DMS153 treated with DMSO at 0.1 percent for 48 hours (cell line): ENCODE measurements at regions not wholly inside any gene's neighbourhood (a gene's known extent, or its start where the extent isn't known, plus 50 kb on each side); places are given as distances from the start of the nearest gene placed in this dataset.
"Not testable (repeated sequence)": the region's sequence is repeated elsewhere in the genome, so short reads cannot be mapped to it uniquely, and the experiment has no call there.

Source experiments
- DNase-seq: peaks from one replicate; lab custom pipeline; 2025; ENCODE audit not compliant: unreplicated experiment; lab: John Stamatoyannopoulos, UW

DNA sequence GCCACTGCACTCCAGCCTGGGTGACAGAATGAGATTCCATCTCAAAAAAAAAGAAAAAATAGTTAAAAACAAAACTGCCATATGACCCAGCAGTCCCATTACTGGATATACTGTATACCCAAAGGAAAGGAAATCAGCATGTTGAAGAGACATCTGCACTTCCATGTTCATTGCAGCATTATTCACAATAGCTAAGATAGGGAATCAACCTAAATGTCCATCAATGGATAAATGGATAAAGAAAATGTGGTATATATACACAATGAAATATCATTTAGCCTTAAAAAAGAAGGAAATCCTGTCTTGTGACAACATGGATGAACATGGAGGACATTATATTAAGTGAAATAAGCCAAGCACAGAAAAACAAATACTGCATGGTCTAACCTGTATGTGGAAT, 160.7 kb downstream of the DUSP6 start:
- DNase-seq, result not testable (repeated sequence)

DNA sequence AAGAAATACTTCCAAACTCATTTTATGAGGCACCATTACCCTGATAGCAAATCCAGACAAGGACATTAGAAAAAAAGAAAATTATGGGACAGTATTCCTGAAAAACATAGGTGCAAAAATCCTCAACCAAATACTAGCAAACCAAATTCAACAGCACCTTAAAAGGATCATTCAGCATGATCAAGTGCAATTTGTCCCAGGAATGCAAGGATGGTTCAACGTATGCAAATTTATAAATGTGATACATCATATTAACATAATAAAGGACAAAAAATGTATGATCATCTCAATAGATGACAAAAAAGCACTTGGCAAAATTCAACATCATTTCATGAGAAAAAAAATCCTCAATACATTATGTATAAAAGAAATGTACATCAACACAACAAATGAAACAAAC, 162.9 kb downstream of the DUSP6 start:
- no peak for DNase-seq

DNA sequence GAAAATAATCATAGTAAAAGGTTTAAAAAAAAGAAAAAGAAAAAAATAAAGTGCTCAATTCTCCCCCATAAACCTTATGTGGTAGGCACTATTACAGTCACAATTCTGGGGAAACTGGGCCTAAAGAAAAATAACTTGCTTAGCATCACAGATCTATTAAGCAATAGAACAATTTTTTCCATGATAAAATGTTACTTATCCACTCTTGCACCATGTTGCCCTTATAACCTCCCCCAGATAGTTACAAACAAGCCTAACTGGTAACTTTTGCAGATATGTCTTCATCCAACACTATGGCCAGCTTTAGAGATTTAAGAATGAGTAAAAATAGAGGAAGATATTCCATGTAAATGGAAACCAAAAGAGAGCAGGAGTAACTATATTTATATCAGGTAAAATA, 164.8 kb downstream of the DUSP6 start:
- DNase-seq, result no peak

DNA sequence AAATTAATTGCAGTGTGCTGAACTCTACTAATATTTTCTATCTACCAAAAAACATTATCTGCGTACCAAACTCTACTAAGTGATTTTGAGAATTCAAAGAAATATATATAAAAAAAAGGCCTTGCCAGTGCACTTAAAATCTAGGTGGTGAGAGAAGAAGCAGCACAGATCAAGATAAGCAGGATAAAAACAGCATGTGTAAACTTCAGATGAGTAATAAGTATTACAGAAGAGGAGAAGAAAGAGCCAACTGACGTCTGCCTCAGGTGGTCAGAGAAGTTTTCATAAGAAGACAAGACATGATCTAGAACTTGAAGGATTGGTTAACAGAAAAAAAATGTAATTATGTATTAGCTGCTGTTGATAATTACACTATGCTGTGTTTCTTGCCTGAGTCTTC, 166.4 kb downstream of the DUSP6 start:
- DNase-seq, result no peak

DNA sequence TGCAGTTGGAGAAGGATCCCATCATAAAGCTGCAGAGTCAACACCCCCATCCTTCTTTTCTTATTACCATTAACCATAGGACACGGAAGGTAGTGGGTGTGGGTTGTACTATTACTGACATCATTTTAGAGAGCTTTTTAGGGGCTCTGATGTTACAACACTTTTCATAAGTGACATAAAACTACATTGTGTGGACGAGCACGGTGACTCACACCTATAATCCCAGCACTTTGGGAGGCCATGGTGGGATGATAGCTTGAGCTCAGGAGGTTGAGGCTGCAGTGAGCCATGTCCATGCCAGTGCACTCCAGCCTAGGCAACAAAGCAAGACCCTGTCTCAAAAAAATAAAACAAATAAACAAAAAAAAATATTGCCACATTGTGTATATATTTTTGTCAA, 167.1 kb downstream of the DUSP6 start:
- DNase-seq, result no peak

DNA sequence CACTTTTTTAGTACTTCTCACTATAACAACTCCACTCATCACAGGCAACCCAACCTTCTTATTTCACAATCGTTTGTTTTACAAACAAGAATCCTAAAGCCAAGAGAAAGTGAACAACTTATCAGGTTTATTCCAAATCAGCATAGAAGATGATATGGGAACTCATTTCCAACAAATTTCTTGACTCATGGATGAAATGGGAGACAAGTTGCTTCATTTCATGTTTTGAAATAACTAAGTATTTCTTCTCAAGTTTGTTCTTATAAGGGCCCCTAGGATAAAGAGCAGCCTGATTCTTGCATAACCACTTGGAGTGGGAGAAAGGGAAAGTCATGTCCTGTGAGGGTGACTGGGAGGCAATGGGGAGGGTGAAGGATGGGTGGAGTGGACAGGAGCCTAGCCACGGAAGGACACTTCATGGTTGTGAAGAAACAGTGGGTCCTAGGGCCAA, 168.3 kb downstream of the DUSP6 start:
- DNase-seq, result no peak

DNA sequence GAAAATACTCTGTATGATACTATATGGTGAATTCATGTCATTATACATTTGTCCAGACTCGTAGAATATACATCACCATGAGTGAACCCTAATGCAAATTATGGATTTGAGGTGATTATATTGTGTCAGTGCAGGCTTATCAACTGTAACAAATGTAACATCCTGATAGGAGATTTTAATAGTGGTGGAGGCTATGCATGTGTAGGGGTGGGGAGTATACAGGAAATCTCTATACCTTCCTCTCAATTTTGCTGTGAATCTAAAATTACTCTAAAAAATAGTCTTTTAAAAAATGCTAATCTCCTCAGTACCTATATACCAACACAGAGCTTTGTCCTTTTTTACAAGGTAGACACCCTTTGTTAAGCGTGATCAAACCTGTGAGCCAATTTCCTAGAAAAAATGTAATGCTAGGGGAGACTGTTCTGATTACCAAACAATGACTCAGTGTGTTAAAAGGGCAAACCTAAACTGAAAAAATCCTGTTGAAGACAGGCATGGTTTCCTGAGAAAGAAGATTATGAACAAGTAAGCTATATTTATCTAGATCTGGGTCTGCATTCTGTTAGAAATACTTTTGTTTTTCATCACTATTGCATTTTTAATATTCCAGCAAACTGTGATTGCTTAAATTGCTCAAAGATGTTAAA, 170.9 kb downstream of the DUSP6 start:
- no peak for DNase-seq

DNA sequence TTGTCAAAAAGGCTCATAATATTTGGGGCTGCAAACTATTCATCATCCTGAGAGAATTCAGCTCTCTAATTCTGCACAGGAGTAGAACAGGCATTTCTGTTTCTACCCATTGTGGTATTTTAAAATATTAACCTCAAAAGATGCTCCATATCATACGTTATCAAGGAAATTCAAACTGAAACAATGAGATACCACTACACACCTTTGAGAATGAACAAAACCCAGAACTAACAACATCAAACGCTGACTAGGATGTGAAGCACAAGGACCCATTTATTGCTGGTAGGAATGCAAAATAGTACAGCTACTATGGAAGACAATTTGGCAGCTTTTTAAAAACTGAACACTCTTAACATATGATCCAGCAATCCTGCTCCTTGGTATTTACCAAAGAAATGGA, 171.8 kb downstream of the DUSP6 start:
- DNase-seq, result no peak

DNA sequence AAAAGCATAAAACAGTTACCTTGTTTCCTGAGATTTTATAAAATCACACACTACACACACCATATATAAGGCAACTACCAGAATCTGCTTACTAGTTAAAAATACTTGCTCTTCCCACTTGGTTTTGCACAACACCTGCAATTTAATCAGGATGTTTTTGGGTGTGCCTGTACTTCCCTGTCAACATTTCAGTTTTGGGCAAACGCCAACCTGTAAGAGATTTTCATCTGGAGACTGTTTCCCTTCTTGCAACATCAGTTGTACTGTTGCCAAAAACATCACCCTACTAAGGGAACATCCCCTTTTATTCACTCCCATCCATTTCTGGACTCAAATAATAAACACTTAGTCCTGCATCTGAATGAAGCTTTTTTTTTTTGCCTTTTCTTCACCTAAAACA, 172.3 kb downstream of the DUSP6 start:
- peak; percentile 64 for DNase-seq

DNA sequence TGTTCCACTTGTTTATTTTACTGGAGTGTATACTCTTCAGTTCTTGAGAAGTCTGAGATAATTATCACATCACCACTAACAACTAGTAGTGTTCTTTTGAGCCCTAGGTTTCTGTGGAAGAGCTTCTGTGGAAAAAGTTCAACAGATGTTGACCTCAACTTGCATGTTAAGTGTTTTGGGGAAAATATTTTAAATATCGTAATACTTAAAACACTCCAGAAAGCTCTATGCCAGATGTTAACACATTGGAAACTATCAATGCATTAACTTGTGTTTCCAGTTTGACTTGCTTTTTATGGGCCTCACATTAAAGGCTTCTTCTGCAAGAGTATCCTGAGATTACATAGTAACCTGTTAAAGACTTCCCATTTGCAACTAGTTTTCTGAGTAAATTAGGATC, 173.1 kb downstream of the DUSP6 start:
- no peak for DNase-seq

DNA sequence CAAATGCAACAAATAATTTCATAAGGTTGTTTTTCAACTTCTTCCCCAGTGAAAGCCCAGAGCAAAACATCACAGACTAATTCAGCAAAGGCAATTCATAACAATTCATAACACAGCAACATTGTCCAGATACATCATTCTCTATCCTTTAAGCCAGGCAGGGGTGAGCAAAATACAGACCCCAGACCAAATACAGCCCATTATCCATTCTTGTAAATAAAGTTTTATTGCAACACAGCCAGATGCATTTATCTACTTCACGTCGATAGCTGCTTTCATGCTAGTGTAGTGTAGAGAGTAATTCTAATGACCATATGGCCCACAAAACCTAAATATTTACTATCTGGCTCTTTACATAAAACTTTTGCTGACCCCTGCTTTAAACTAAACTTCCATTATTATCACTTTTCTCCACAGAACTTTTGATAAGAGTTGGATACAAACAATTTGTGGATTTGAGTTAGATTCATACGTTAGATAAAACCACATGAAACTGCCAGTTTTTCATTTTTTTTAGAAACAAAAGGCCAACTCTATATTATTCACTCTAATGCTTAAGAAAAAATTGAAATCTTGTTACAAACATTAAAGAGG, 174.4 kb downstream of the DUSP6 start:
- DNase-seq, result no peak

DNA sequence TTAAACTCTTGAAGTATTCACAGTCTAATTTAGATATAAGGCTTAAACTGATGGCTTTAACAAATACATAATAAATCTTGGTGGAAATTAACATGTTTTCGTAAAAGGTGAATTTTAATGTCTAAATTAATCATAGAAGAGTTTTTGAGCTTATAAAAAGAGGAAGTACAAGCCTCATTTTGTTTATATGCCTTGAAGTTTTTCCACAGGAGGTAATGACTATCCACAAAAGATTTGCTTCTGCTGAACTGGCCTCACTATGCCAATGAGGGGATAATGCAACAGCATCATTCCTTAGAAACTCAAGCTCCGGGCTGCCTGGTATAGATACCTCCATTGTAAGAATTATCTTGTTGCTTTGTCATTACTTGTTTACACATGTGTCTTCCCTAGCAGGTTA, 175.6 kb downstream of the DUSP6 start:
- DNase-seq, result no peak

DNA sequence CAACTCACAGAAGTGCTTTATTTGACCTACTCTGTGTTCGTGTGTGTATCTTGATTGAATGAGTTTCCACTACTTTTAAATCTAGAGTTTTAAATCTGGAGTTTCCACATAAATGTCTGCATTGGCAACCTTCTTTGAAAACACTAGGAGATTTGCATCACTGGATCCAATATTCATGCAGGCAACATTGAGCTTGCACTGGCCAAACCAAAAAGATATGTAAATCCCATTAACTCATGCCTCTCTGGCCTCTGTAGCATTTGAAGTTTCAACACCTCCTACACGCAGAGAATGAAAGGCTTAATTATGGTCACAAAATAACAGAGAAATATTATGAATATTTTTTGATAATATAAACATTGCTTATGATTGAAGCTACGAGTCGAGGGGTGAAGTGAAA, 178.6 kb downstream of the DUSP6 start:
- DNase-seq, result no peak

DNA sequence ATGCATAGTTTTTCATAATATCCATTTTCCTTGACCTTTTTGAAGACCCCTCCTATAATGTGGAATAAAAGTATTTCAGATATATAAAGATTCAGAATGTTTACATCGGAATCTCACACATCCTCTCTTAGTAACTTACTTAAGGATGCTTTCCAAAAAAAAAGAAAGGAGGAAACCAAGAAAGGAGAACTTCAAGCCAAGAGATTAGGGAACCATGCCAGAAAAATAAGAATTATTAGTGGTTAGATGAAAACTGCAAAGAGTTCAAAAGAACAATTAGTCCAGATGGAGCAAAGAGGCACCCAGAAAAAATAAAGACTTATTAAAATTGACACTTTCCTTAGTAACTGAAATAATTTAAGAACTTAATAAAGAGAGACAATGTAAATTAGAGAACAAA, 179.2 kb downstream of the DUSP6 start:
- no peak for DNase-seq

DNA sequence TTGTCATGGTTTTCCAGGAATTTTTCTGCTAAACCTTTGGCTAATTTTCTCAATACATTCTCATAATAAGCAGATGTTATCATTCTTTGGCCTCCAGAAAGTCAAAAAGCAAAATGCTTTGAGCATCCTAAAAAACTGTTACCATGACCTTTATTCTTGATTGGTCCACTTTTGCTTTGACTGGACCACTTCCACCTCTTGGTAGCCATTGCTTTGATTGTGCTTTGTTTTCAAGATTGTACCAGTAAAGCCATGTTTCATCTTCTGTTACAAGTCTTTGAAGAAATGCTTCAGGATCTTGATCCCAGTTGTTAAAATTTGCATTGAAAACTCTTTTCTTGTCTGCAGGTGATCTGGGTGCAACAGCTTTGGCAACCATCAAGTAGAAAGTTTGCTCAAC, 180.1 kb downstream of the DUSP6 start:
- DNase-seq, result no peak

DNA sequence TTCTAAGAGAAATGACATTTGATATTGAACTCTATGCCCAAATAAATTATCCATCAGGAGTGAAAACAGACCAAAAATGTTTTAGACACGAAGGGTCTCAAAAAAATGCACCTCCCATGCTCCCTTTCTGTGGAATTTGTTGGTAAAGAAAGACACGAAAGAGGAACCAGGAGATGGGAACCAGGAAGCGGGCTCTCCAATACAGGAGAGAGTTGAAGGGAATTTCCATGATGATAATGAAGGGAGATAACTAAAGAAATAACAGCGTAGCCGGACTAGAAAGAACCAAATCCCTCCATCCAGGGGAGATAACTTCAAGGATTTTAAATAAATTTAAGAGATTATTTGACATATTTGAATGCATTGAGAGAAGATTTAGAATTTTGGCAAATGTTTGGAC, 183.0 kb downstream of the DUSP6 start:
- no peak for DNase-seq

DNA sequence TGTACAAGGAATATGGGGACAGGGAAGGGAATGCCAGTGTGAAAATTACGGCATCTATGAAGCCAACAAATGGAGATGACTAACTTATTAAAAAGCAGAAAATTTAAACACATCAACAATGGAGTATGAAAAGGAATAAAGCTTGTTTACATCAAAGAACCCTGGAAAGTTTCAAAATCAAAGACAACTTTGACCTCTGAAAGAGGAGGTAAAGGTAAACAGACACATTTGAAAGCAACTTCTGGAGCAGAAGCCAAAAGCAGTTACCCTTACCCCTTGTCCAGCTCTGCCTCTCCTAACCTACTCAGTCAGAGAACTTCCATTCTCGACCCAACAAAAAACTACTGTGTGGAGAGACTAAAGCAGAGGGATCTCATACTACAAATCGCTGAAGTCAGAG, 184.3 kb downstream of the DUSP6 start:
- DNase-seq, result no peak

DNA sequence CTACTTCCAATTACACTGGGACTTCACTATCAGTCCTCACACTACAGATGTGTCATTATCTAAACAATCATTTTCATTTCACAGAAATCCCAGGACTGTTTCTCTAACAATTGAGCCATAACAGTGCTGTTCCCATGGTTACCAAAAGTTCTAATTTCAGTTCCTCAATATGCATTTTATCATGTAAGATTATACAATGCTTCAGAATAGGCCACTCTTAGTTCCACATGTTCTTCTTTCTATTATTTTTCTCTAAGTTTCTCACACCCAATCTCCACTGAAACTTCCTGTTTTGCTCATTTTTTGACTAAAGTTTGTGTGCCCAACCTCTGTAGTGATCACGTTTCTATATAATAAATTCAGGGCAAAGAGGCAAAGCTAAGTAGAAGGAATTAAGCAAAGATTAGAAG, 185.8 kb downstream of the DUSP6 start:
- DNase-seq, result no peak

DNA sequence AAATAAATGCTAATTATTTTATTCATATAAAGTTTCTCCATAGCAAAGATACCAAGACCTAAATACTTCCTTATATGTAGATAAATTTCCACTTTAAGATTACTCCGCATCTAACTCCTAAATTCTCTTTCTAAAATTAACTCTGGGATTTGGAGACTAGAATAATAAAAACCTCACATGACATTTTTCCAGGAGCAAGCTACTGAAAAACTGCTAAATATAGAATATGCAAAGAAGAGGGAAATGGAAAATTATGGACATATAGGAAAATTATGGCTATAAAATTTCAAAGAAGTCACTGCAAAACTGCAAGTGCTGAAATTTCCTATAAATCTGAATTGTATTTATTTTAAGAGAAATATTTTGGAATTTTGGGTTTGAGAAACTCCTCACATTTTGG, 186.2 kb downstream of the DUSP6 start:
- DNase-seq, result no peak

DNA sequence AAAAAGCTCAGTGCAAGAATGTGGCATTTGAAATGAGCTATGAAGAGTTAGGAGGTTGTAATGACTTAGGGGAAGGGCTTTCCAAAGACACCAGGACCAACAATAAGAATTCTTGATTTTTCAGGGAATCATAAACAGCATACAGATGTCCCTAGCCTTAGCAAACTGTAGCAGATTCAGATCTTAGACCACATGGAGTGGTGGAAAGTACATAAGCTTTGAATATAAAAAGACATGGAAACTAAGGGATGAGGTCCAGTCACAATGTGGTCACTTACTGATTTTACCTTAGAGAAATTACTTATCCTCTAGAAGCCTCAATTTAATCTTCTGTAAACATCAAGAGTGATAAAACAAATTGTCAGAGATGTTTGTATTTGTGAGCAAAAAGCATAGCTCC, 186.6 kb downstream of the DUSP6 start:
- DNase-seq, result no peak

DNA sequence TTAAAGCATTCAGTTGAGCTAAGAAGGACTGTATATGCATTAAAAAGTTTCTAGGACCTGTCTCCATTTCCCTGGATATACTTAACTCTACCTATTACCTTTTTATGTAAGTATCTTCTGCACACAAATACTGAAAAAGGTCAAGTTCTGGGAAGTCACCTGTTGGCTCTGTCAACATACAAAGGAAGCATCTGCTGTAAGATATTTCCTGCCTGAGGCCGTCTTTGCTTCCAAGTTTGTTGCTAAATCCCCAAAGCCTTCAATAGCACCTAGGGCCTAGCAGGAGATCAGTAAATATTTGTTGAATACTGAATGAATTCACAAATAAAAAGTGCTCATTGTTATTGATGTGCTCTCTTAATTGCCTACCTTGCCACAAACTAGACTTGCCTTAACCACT, 188.4 kb downstream of the DUSP6 start:
- DNase-seq, result no peak

DNA sequence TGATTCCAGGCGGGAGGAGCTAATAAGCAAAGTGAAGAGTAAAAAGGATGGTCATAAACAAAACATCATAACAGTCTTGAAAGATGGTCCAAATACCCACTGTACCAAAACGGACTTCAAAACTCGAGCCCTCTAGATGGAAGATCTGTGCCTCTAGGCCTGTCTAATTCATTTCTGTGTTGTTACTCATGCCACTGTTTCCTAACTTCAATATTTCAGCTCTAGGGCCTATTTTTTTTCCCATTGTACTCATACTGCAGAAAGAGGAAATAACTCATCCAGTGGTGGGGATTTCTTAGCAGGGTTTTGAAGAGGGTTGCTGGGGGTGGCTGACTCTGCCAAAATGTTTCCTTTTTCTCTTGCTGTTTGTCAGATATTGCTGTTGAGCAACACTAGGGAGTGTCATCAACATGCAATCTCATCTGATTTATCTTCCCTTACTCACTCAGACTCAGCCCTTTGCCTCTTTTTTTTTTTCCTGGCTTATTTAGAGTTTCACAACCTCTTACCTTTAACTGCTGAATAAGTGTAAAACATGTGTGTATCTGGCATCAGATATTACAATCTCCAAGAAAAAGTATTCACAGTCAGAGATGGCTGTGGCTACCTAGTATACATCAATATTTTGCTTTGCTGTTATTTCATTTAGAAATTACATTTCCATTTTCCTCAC, 189.6 kb downstream of the DUSP6 start:
- no peak for DNase-seq

DNA sequence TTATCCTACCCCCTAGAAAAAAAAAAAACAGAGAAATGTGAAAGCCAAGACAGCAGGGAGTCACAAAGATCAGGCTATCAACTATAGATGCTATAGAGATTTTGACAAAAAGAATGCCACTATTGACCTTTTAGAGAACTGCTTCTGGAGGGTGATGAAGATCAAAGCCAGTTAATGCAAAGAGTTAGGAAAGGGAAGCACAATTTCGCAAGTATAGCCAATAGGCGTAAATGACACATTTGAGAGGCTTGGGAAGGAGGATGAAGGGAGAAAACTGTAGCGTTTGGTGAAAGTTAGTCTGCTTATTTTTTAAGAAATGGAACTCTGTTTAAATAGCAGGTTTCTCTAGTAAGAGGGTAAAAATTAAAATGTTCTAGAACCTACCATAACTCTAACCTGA, 190.7 kb downstream of the DUSP6 start:
- DNase-seq, result no peak
